IMR-90 (cell line): ENCODE measurements at regions not wholly inside any gene's neighbourhood (a gene's known extent, or its start where the extent isn't known, plus 50 kb on each side); places are given as distances from the start of the nearest gene placed in this dataset.

Experiments
- ATAC-seq: fragments of 200-7000 bp; cut with Tn5 transposase; 2 replicates; pipeline ENCODE4 v1.9.1; 2020; ENCODE audit warnings: low read depth, mild to moderate bottlenecking, moderate library complexity
- BruUV-seq: library from RNA; stranded (reverse); fragments of 400-500 nt; replicated peaks from 2 replicates; lab custom pipeline; 2021; lab: Mats Ljungman, UMichigan
- CTCF ChIA-PET: fragments of 300-600 bp; formaldehyde crosslinking; extraction: SDS; loops from one replicate; lab custom pipeline; 2021; ENCODE audit warnings: antibody characterized with exemption; lab: Yijun Ruan, JAX
- POLR2A ChIA-PET: fragments of 300-600 bp; sonication (Branson Sonifier 250); formaldehyde crosslinking; loops from one replicate; lab custom pipeline; 2022; ENCODE audit warnings: antibody characterized with exemption; ENCODE audit not compliant: unreplicated experiment; lab: Charles Lee
- DNase-seq: peaks from one replicate; pipeline ENCODE4 v3.0.0; 2013
- H2AFZ ChIP-seq: replicated peaks from 2 replicates; pipeline ENCODE3; 2013; ENCODE audit warnings: low read length, mild to moderate bottlenecking; ENCODE audit not compliant: poor library complexity
- H2AK5ac ChIP-seq: 2 replicates; pipeline ENCODE4 v1.6.1; 2013; ENCODE audit warnings: low read depth, low read length, inconsistent platforms
- H2AK9ac ChIP-seq: replicated peaks from 2 replicates; pipeline ENCODE3; 2013; ENCODE audit warnings: mild to moderate bottlenecking, low read depth, low read length, moderate library complexity; ENCODE audit not compliant: poor library complexity
- H2BK120ac ChIP-seq: 2 replicates; pipeline ENCODE4 v1.6.1; 2013; ENCODE audit warnings: low read depth, low read length, inconsistent platforms
- H2BK15ac ChIP-seq: 3 replicates; pipeline ENCODE4 v1.6.1; 2013; ENCODE audit warnings: low read depth, low read length, inconsistent platforms
- H2BK20ac ChIP-seq: 2 replicates; pipeline ENCODE4 v1.6.1; 2013; ENCODE audit warnings: low read depth, mild to moderate bottlenecking, inconsistent platforms, low read length, moderate library complexity
- H2BK5ac ChIP-seq: 2 replicates; pipeline ENCODE4 v1.6.1; 2013; ENCODE audit warnings: mild to moderate bottlenecking, low read depth, low read length, inconsistent platforms; ENCODE audit not compliant: poor library complexity, severe bottlenecking
- H3K14ac ChIP-seq: replicated peaks from 2 replicates; pipeline ENCODE4 v1.6.1; 2013; ENCODE audit warnings: low read depth, low read length, inconsistent platforms
- H3K18ac ChIP-seq: 2 replicates; pipeline ENCODE4 v1.6.1; 2013; ENCODE audit warnings: low read depth, low read length, control low read depth
- H3K23ac ChIP-seq: 2 replicates; pipeline ENCODE4 v1.6.1; 2013; ENCODE audit warnings: low read depth, low read length, inconsistent platforms
- H3K27ac ChIP-seq: 2 replicates; pipeline ENCODE4 v1.5.1; 2013; ENCODE audit warnings: mild to moderate bottlenecking, control low read depth, low read length; ENCODE audit not compliant: insufficient read depth
- H3K27me3 ChIP-seq: 2 replicates; pipeline ENCODE4 v1.6.1; 2013; ENCODE audit warnings: low read length; ENCODE audit not compliant: control insufficient read depth, insufficient read depth
- H3K36me3 ChIP-seq: 2 replicates; pipeline ENCODE4 v1.6.1; 2013; ENCODE audit warnings: low read length, mixed read lengths; ENCODE audit not compliant: control insufficient read depth, insufficient read depth
- H3K4ac ChIP-seq: 2 replicates; pipeline ENCODE4 v1.6.1; 2013; ENCODE audit warnings: low read depth, low read length, inconsistent platforms
- H3K4me1 ChIP-seq: 2 replicates; pipeline ENCODE4 v1.6.1; 2013; ENCODE audit warnings: low read length, mixed read lengths; ENCODE audit not compliant: control insufficient read depth, insufficient read depth
- H3K4me2 ChIP-seq: 2 replicates; pipeline ENCODE4 v1.6.1; 2013; ENCODE audit warnings: low read depth, mild to moderate bottlenecking, control low read depth, low read length, moderate library complexity
- H3K4me3 ChIP-seq: 2 replicates; pipeline ENCODE4 v1.5.1; 2013; ENCODE audit warnings: low read depth, mild to moderate bottlenecking, control low read depth, low read length, moderate library complexity; ENCODE audit not compliant: insufficient read depth
- H3K56ac ChIP-seq: 2 replicates; pipeline ENCODE4 v1.6.1; 2013; ENCODE audit warnings: low read length, inconsistent platforms; ENCODE audit not compliant: insufficient read depth; ENCODE audit errors: extremely low read depth
- H3K79me1 ChIP-seq, 2 experiments: 2 replicates each; pipeline ENCODE4 v1.6.1; 2013; ENCODE audit warnings: low read length in 2 of 2, inconsistent platforms in 1 of 2, low read depth in 1 of 2
- H3K9ac ChIP-seq: 2 replicates; pipeline ENCODE4 v1.6.1; 2013; ENCODE audit warnings: low read depth, low read length, control low read depth
- H3K9me1 ChIP-seq: 2 replicates; pipeline ENCODE4 v1.6.1; 2013; ENCODE audit warnings: low read length, inconsistent platforms; ENCODE audit not compliant: insufficient read depth
- H3K9me3 ChIP-seq: 2 replicates; pipeline ENCODE4 v1.6.1; 2013; ENCODE audit warnings: low read length; ENCODE audit not compliant: control insufficient read depth, insufficient read depth
- H4K20me1 ChIP-seq: 2 replicates; pipeline ENCODE4 v1.6.1; 2013; ENCODE audit warnings: low read length, inconsistent platforms; ENCODE audit not compliant: insufficient read depth
- H4K5ac ChIP-seq: 2 replicates; pipeline ENCODE4 v1.6.1; 2013; ENCODE audit warnings: mild to moderate bottlenecking, low read depth, low read length, control low read depth
- H4K8ac ChIP-seq, 2 experiments: 2 replicates each; pipeline ENCODE4 v1.6.1; 2013; ENCODE audit warnings: low read depth in 2 of 2, low read length in 2 of 2, control low read depth in 1 of 2, inconsistent platforms in 1 of 2
- H4K91ac ChIP-seq: 2 replicates; pipeline ENCODE4 v1.6.1; 2013; ENCODE audit warnings: low read depth, low read length, inconsistent platforms; ENCODE audit not compliant: insufficient read depth
- BHLHE40 ChIP-seq: fragments of 150-350 bp; IDR thresholded peaks from 2 replicates; pipeline ENCODE4 v1.6.1; 2016; ENCODE audit warnings: mild to moderate bottlenecking, low read depth, low read length
- CEBPB ChIP-seq: IDR thresholded peaks from 2 replicates; pipeline ENCODE4 v1.6.1; 2012; ENCODE audit warnings: low read depth, low read length, improper control_type of control experiment
- FOS ChIP-seq: fragments of 150-350 bp; IDR thresholded peaks from 2 replicates; pipeline ENCODE4 v1.6.1; 2016; ENCODE audit warnings: low read depth, low read length
- MAFK ChIP-seq: IDR thresholded peaks from 2 replicates; pipeline ENCODE4 v1.6.1; 2012; ENCODE audit warnings: low read depth, low read length, improper control_type of control experiment
- MAZ ChIP-seq: IDR thresholded peaks from 2 replicates; pipeline ENCODE4 v1.6.1; 2012; ENCODE audit warnings: low read depth, mild to moderate bottlenecking, low read length, improper control_type of control experiment, moderate library complexity, borderline replicate concordance
- NFE2L2 ChIP-seq: fragments of 150-350 bp; IDR thresholded peaks from 2 replicates; pipeline ENCODE4 v1.6.1; 2016; ENCODE audit warnings: low read depth, mild to moderate bottlenecking, low read length
- POLR2A ChIP-seq: IDR thresholded peaks from 2 replicates; pipeline ENCODE4 v1.6.1; 2012; ENCODE audit warnings: mild to moderate bottlenecking, low read depth, low read length
- RAD21 ChIP-seq: IDR thresholded peaks from 2 replicates; pipeline ENCODE4 v1.6.1; 2012; ENCODE audit warnings: low read length, improper control_type of control experiment
- RFX5 ChIP-seq: IDR thresholded peaks from 2 replicates; pipeline ENCODE4 v1.8.0; 2012; ENCODE audit warnings: low read depth, mild to moderate bottlenecking, low read length, moderate library complexity
- SMC3 ChIP-seq: fragments of 150-350 bp; IDR thresholded peaks from 2 replicates; pipeline ENCODE4 v1.6.1; 2016; ENCODE audit warnings: low read depth, mild to moderate bottlenecking, antibody characterized with exemption, low read length, moderate library complexity
- WGBS, 2 experiments: methylation state at CpG; one replicate each; pipeline versions ENCODE4 v1.1.5 to v1.1.7; 2013; ENCODE audit warnings: missing lambda C conversion rate in 2 of 2; ENCODE audit not compliant: insufficient read length in 1 of 2; ENCODE audit errors: extremely low coverage in 2 of 2; 5-methylcytosine and 5-hydroxymethylcytosine counted together
- dilution Hi-C: fragments of 300-500 bp; cut with HindIII; formaldehyde crosslinking; loops from one replicate; pipeline ENCODE4 v1.14.3; 2018; ENCODE audit warnings: low sequenced_read_pairs; ENCODE audit not compliant: unreplicated experiment
- in situ Hi-C: fragments of 300-500 bp; cut with MboI; formaldehyde crosslinking; loops from 3 replicates; pipeline ENCODE4 v1.14.3; 2019; ENCODE audit warnings: low sequenced_read_pairs, inconsistent platforms, mixed read lengths
- intact Hi-C: fragments of 100-400 bp; cut with micrococcal nuclease; formaldehyde crosslinking; loops from 2 replicates; pipeline ENCODE4 v1.10.0; 2022
- TF ChIP-seq, protein P1 (sequence below): fragments of 150-350 bp; IDR thresholded peaks from 2 replicates; pipeline ENCODE4 v1.6.1; 2016; ENCODE audit warnings: low read depth, mild to moderate bottlenecking, low read length, moderate library complexity, borderline replicate concordance
- TF ChIP-seq, protein P2 (sequence below): conservative IDR thresholded peaks from 2 replicates; pipeline ENCODE4 v1.5.1; 2012; ENCODE audit warnings: mild to moderate bottlenecking, low read depth, low read length, improper control_type of control experiment

DNA sequence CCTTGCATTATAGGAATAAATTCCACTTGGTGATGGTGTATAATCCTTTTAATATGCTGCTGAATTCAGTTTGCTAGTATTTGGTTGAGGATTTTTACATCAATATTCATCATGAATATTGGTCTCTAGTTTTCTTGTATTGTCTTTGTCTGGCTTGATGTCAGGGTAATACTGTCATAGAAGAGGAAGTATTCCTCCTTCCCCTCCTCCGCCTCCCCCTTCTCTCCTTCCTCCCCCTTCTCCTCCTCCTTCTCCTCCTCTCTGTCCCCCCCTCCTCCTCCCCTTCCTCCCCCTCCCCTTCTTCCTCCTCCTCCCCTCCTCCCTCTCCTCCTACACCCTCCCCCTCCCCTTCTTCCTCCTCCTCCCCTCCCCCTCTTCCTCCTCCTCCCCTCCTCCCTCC lies 65.8 kb downstream of the RGS12 start:
- Histone ChIP-seq H3K23ac (no peak overlapping the region), H2AFZ (no peak overlapping the region), H2AK9ac (no peak overlapping the region), H3K9me1 (peaks cover 14% of the 10 kb centered on the region), H2BK15ac (no peak overlapping the region), H2BK120ac (no peak overlapping the region), H3K4me1 (no peaks in the 10 kb centered on the region), H3K4me3 (no peak overlapping the region), H3K18ac (no peak overlapping the region), H3K4me2 (no peak overlapping the region), H3K9me3 (no peaks in the 10 kb centered on the region), H4K8ac (no peak overlapping the region), H3K9ac (no peak overlapping the region), H3K27me3 (no peaks in the 10 kb centered on the region), H3K4ac (no peak overlapping the region), H4K91ac (no peak overlapping the region), H4K20me1 (peaks cover 27% of the 10 kb centered on the region), H3K27ac (no peak overlapping the region), H3K56ac (no peak overlapping the region), H3K36me3 (0 out of 2 replicates have a peak, but pooled peaks cover 1% of the 10 kb centered on the region), H2BK20ac (no peak overlapping the region), H3K79me1 (peaks cover 22 to 44% of the 10 kb centered on the region in 2 experiments), H3K14ac (no peak overlapping the region), H2BK5ac (no peak overlapping the region), H2AK5ac (no peak overlapping the region), H4K5ac (no peak overlapping the region)
- DNase-seq (no peak), ATAC-seq (no peak)
- TF ChIP-seq BHLHE40 (no peak), FOS (no peak), MAZ (no peak), RFX5 (no peak), NFE2L2 (no peak), POLR2A (no peak), RAD21 (no peak), CEBPB (no peak), MAFK (no peak), SMC3 (no peak)
- TF ChIP-seq, protein P1, sequence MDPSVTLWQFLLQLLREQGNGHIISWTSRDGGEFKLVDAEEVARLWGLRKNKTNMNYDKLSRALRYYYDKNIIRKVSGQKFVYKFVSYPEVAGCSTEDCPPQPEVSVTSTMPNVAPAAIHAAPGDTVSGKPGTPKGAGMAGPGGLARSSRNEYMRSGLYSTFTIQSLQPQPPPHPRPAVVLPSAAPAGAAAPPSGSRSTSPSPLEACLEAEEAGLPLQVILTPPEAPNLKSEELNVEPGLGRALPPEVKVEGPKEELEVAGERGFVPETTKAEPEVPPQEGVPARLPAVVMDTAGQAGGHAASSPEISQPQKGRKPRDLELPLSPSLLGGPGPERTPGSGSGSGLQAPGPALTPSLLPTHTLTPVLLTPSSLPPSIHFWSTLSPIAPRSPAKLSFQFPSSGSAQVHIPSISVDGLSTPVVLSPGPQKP: no peak
- TF ChIP-seq, protein P2, sequence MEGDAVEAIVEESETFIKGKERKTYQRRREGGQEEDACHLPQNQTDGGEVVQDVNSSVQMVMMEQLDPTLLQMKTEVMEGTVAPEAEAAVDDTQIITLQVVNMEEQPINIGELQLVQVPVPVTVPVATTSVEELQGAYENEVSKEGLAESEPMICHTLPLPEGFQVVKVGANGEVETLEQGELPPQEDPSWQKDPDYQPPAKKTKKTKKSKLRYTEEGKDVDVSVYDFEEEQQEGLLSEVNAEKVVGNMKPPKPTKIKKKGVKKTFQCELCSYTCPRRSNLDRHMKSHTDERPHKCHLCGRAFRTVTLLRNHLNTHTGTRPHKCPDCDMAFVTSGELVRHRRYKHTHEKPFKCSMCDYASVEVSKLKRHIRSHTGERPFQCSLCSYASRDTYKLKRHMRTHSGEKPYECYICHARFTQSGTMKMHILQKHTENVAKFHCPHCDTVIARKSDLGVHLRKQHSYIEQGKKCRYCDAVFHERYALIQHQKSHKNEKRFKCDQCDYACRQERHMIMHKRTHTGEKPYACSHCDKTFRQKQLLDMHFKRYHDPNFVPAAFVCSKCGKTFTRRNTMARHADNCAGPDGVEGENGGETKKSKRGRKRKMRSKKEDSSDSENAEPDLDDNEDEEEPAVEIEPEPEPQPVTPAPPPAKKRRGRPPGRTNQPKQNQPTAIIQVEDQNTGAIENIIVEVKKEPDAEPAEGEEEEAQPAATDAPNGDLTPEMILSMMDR: no peak
- BruUV-seq: no TSS peak
- in situ Hi-C loops (no loop called here), dilution Hi-C loops (no loop called here), intact Hi-C loops (no loop called here)
- CTCF ChIA-PET: interaction anchor here (1.2 kb wide), 1 partner anchor 10 kb away, joined by 3 read pairs; no protein-coding TSS in a partner anchor
- POLR2A ChIA-PET: no interaction called here
- no CpG with 5 or more reads among the region's 1 CpG for WGBS, 2 experiments
